ENCODE measurements at regions not wholly inside any gene's neighbourhood (a gene's known extent, or its start where the extent isn't known, plus 50 kb on each side); places are given as distances from the start of the nearest gene placed in this dataset.

- DNase-seq (ENCODE audit: low read depth), result no peak
These were observed 66.1 kb downstream of the LEPR start for GRCh38 chr1:65486613-65487012.

GRCh38 chr1:65489481-65489880, 69.0 kb downstream of the LEPR start:
- DNase-seq (ENCODE audit: low read depth), result no peak

GRCh38 chr1:65490231-65491009, 70.0 kb downstream of the LEPR start:
- DNase-seq (ENCODE audit: low read depth), result no peak

- no peak for DNase-seq (ENCODE audit: low read depth)
These were observed 71.0 kb downstream of the LEPR start for GRCh38 chr1:65491472-65491871.

- no peak for DNase-seq (ENCODE audit: low read depth)
These were observed 73.3 kb downstream of the LEPR start for GRCh38 chr1:65493802-65494201.

- DNase-seq (ENCODE audit: low read depth), result no peak
These were observed 74.2 kb downstream of the LEPR start for GRCh38 chr1:65494671-65495070.

GRCh38 chr1:65495137-65495536, 74.7 kb downstream of the LEPR start:
- no peak for DNase-seq (ENCODE audit: low read depth)

GRCh38 chr1:65497256-65497830, 76.9 kb downstream of the LEPR start:
- DNase-seq (ENCODE audit: low read depth), result no peak

- no peak for DNase-seq (ENCODE audit: low read depth)
These were observed 83.0 kb downstream of the LEPR start for GRCh38 chr1:65503427-65503826.

GRCh38 chr1:65504263-65504662, 83.8 kb downstream of the LEPR start:
- DNase-seq (ENCODE audit: low read depth), result no peak

- no peak for DNase-seq (ENCODE audit: low read depth)
These were observed 85.3 kb downstream of the LEPR start for GRCh38 chr1:65505547-65506300.

- DNase-seq (ENCODE audit: low read depth), result no peak
These were observed 87.6 kb downstream of the LEPR start for GRCh38 chr1:65508051-65508450.

GRCh38 chr1:65509912-65510680, 89.6 kb downstream of the LEPR start:
- DNase-seq (ENCODE audit: low read depth), result no peak

GRCh38 chr1:65510961-65511360, 90.5 kb downstream of the LEPR start:
- no peak for DNase-seq (ENCODE audit: low read depth)

GRCh38 chr1:65512383-65512782, 91.9 kb downstream of the LEPR start:
- DNase-seq (ENCODE audit: low read depth), result no peak

- DNase-seq (ENCODE audit: low read depth), result no peak
These were observed 92.7 kb downstream of the LEPR start for GRCh38 chr1:65512967-65513780.

GRCh38 chr1:65514041-65514440, 93.6 kb downstream of the LEPR start:
- no peak for DNase-seq (ENCODE audit: low read depth)

- no peak for DNase-seq (ENCODE audit: low read depth)
These were observed 104.4 kb downstream of the LEPR start for GRCh38 chr1:65524931-65525265.

- no peak for DNase-seq (ENCODE audit: low read depth)
These were observed 105.0 kb downstream of the LEPR start for GRCh38 chr1:65525266-65526048.

GRCh38 chr1:65526049-65526556, 105.6 kb downstream of the LEPR start:
- no peak for DNase-seq (ENCODE audit: low read depth)

- no peak for DNase-seq (ENCODE audit: low read depth)
These were observed 106.7 kb downstream of the LEPR start for GRCh38 chr1:65527190-65527589.

Data from activated T-helper 1 cell treated with Interleukin-2 at 50 U/mL for 16 hours (primary cell).